ENCODE measurements at regions not wholly inside any gene's neighbourhood (a gene's known extent, or its start where the extent isn't known, plus 50 kb on each side); places are given as distances from the start of the nearest gene placed in this dataset.

DNA sequence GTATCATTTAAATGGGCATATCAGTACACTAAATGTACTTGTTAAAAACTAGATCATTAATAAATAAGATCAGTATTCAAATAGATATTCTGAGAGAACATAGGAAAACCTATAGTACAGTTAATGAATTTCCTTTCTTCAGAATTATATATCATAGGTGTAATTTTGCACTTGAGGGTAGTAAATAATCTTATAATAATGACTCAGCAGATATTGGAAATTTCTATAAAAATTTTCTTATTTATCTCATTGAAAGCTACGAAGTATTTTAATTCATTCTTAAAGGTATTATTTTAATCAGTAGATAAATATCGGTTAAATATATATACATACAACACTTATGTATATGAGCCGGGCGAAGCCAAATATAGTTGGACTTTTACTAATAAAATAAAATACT is 300.9 kb upstream of the SOX2 start:
- DNase-seq: no peak
- TF ChIP-seq POLR2A (IDR thresholded peaks at IDR 0.05; ENCODE audit: low read length) (no peak), GATA1 (IDR thresholded peaks at IDR 0.05; ENCODE audit: low read depth, low read length) (no peak)

DNA sequence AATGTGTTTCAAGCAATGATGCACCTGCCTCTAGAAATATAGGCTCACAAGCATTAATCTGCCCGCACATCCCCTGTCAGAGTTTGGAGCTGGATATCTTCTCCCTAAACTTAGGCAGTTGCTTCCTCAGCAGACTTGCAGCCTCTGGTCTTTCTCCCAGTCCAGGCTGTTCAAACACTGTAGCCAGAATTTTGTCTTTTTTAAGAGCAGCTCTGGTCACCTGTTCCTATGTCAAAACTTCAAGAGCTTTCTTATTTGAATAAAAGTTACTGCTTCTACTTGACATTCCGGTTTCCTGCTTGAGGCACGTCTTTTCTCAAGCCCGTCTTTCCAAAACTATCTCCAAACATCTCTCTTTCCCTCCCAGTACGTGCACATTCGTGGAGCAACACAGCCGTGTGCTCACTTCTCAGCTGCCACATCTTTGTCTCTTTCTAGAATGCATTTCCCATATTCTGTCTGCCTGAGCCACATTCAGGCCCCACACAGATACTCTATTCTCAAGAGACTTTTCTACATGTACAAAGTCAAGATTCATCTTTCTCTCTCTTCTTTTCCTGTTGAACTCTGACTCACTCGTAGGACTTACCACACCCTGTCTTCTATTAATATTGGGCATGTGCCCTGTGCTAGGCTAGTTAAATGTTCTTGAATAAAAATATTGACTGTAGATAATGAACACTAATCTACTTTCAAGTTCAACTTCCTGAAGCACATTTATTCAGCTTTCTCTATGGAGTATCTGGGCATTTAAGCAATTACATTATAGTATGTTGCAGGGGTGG is 307.7 kb upstream of the SOX2 start:
- no peak for TF ChIP-seq GATA1 (IDR thresholded peaks at IDR 0.05; ENCODE audit: low read depth, low read length)
- TF ChIP-seq POLR2A (IDR thresholded peaks at IDR 0.05; ENCODE audit: low read length): no peak
- DNase-seq: no peak

DNA sequence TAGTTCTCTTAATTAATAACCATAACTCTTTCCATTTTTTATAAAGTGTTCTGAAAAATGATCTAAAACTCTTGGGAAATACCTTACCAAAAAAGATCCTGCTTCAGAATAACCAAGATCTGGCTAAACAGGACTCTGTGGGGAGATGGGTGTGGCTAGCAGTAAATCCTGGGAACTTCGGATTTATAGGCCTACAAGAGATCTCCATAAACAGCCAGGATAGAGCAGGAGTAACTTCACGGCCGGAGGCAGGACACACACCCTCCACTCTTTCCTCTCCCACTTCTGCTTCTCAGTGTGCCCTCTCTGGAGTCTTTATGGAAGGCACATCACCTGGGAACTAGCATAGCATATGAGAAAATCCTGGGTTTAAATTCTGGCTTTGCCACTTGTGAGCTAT is 309.4 kb upstream of the SOX2 start:
- TF ChIP-seq POLR2A (IDR thresholded peaks at IDR 0.05; ENCODE audit: low read length): no peak
- no peak for TF ChIP-seq GATA1 (IDR thresholded peaks at IDR 0.05; ENCODE audit: low read depth, low read length)
- DNase-seq: no peak

DNA sequence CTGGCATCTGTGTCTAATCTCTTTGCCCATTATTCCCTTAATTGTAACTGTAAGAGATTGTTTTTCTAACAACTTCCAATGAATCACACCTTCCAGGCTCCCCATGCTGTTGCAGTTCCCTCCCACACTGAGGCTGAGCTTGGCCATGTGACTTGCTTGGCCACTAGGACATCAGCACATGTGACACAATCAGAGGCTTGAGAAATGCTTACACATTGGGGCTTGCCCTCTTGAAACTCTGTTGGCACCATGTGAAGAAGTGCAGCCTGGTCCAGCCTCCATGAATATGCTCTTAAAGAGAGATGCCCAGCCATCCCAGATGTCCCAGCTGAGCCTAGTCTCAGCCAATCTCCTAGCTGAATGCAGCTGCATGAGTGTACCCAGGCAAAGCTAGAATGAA is 326.8 kb upstream of the SOX2 start:
- no peak for DNase-seq
- no peak for TF ChIP-seq GATA1 (IDR thresholded peaks at IDR 0.05; ENCODE audit: low read depth, low read length)

DNA sequence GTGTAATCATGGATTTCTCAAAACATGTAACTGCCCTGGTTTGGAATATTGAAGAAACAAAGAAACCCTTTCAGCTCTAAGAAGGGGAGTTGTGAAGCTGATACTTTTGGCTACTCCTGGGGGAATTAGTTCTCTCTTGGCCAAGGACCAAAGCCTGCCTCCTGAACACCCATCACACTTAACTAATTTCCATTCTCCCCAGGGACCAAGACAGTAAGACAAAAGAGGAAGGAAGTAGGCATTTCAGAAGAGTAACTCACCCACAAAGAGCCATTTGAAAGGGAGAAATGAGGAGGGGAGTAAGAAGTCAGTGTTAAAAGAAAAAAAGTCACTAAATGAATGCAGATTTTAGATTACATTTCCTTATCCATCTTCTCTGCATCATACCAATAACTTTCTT is 328.0 kb upstream of the SOX2 start:
- no peak for DNase-seq
- TF ChIP-seq POLR2A (IDR thresholded peaks at IDR 0.05; ENCODE audit: low read length): no peak
- TF ChIP-seq GATA1 (IDR thresholded peaks at IDR 0.05; ENCODE audit: low read depth, low read length): no peak

DNA sequence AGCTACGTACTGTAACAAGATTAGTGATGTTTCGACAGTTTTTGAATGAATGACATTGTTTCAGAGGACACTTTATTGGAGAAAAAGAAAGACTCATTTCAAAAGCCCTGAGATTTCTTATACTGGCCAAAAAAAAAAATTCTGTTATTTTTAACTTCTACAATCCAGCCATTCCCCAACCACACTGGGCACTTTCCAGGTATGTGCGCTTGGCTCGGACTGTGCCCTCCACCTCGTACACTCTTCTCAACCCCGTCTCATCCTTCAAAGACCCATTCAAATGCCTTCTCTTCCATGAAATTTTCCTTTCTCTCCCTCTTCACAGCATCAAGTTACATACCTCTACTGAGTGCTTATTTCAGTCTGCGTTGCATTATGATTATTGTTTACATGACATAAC is 328.5 kb upstream of the SOX2 start:
- DNase-seq: no peak
- no peak for TF ChIP-seq GATA1 (IDR thresholded peaks at IDR 0.05; ENCODE audit: low read depth, low read length)
- TF ChIP-seq POLR2A (IDR thresholded peaks at IDR 0.05; ENCODE audit: low read length): no peak

DNA sequence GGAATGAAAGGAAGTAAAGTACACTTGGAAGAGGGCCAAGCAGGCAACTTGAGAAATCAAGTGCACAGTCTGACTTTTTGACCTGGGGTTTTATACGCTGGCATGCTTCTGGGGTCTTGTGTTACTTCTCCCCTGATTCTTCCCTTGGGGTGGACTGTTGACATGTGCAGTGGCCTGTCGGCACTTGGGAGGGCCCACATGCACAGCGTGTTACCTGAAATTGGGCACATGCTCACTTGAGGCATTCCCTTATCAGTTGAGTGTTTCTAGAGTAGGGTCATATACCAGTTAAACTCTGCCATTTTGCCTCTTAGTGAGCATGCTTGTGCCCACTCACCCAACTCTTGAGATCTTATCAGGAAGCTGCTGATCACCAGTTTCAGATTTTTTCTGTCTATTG is 329.1 kb upstream of the SOX2 start:
- no peak for TF ChIP-seq GATA1 (IDR thresholded peaks at IDR 0.05; ENCODE audit: low read depth, low read length)
- no peak for DNase-seq

GRCh38 chr3:181379278-181379677 is 332.4 kb upstream of the SOX2 start:
- no peak for DNase-seq
- TF ChIP-seq GATA1 (IDR thresholded peaks at IDR 0.05; ENCODE audit: low read depth, low read length) (no peak), POLR2A (IDR thresholded peaks at IDR 0.05; ENCODE audit: low read length) (no peak)

DNA sequence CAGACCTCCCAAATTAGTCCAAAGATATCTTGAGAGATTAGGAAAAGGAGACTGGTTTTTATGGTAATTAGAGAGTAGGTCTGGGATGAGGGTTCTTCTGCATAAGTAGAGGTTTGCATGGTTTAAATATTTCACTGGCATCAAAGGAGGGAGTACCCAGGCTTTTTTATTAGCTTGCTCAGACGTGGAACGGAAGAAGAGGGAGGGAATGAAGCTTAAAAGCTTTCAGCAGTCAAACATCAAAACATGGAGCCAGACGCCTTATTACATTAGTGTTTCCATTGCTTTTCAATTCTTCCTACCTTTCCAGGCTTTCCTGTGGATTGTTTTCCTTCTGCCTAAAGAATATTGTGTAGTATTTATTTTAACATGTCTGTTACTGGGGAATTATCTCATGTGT is 342.1 kb upstream of the SOX2 start:
- DNase-seq: no peak
- TF ChIP-seq POLR2A (IDR thresholded peaks at IDR 0.05; ENCODE audit: low read length) (no peak), GATA1 (IDR thresholded peaks at IDR 0.05; ENCODE audit: low read depth, low read length) (no peak)

DNA sequence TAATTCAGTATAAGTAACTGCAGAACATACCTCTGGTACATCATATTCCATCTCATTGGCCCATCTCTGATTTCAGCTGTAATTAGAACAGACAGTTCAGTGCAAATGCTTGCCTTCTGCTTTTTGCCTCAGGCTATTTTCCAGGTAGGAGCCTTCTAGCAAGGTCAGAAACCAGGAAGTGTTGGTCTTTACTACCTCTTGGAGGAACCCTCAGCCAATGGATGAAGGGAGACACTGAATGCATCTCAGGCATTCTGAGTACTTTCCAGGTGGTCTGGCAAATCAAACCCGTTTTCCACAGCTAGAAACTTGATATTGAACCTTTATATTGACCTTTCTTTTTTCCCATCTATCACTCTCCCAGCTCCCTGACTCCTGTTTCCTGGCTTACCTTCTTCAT is 348.5 kb upstream of the SOX2 start:
- no peak for TF ChIP-seq GATA1 (IDR thresholded peaks at IDR 0.05; ENCODE audit: low read depth, low read length)
- TF ChIP-seq POLR2A (IDR thresholded peaks at IDR 0.05; ENCODE audit: low read length): no peak
- no peak for DNase-seq

- no peak for DNase-seq
- TF ChIP-seq POLR2A (IDR thresholded peaks at IDR 0.05; ENCODE audit: low read length) (no peak), GATA1 (IDR thresholded peaks at IDR 0.05; ENCODE audit: low read depth, low read length) (no peak)
Observed at GRCh38 chr3:181362378-181362777, 349.3 kb upstream of the SOX2 start.

GRCh38 chr3:181358562-181358961 is 353.2 kb upstream of the SOX2 start:
- DNase-seq: no peak
- TF ChIP-seq GATA1 (IDR thresholded peaks at IDR 0.05; ENCODE audit: low read depth, low read length) (no peak), POLR2A (IDR thresholded peaks at IDR 0.05; ENCODE audit: low read length) (no peak)

- DNase-seq: no peak
- TF ChIP-seq GATA1 (IDR thresholded peaks at IDR 0.05; ENCODE audit: low read depth, low read length): no peak
- TF ChIP-seq POLR2A (IDR thresholded peaks at IDR 0.05; ENCODE audit: low read length): no peak
Observed at GRCh38 chr3:181358060-181358459, 353.7 kb upstream of the SOX2 start.

- DNase-seq: no peak
- no peak for TF ChIP-seq POLR2A (IDR thresholded peaks at IDR 0.05; ENCODE audit: low read length)
- no peak for TF ChIP-seq GATA1 (IDR thresholded peaks at IDR 0.05; ENCODE audit: low read depth, low read length)
Observed at GRCh38 chr3:181354140-181354539, 357.6 kb upstream of the SOX2 start.

- no peak for DNase-seq
- TF ChIP-seq POLR2A (IDR thresholded peaks at IDR 0.05; ENCODE audit: low read length) (no peak), GATA1 (IDR thresholded peaks at IDR 0.05; ENCODE audit: low read depth, low read length) (no peak)
Observed at GRCh38 chr3:181344331-181344730, 354.8 kb upstream of the DNAJC19 start.

DNA sequence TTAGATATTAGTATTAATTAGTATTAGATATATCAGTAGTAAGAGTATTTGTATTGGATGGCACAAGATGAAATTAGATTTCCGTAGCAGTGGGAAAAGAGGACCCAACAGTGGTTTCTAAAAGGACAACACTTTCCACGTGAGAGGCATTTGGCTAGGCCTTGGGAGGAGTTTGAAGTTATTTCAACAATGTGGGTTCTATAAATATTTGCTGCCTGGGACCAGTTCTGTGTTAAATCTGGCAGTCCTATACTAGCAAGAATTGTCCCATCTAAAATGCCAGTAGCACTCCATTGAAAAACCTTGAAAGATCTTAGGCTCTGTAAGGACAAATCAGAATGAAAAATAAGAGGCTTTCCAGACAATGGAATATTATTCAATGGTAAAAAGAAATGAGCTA is 347.1 kb upstream of the DNAJC19 start:
- TF ChIP-seq GATA1 (IDR thresholded peaks at IDR 0.05; ENCODE audit: low read depth, low read length) (no peak), POLR2A (IDR thresholded peaks at IDR 0.05; ENCODE audit: low read length) (no peak)

More for the DNA sequence above, 347.1 kb upstream of the DNAJC19 start:
- no peak for DNase-seq
